Uterus (tissue), 2 donors: ENCODE measurements at regions not wholly inside any gene's neighbourhood (a gene's known extent, or its start where the extent isn't known, plus 50 kb on each side); places are given as distances from the start of the nearest gene placed in this dataset.

Source experiments
- CTCF ChIP-seq, 4 experiments: fragments of 200-600 bp in 2 of 4; fragments of 450-650 bp in 2 of 4; sonication (generic) in 2 of 4; IDR thresholded peaks; one replicate each; pipeline ENCODE4 v1.5.1; 2016 to 2019; ENCODE audit warnings: antibody characterized with exemption in 4 of 4, mild to moderate bottlenecking in 2 of 4, moderate library complexity in 1 of 4
- POLR2A ChIP-seq, 2 donors: fragments of 450-650 bp; IDR thresholded peaks; one replicate each; pipeline ENCODE4 v1.6.1; 2016; ENCODE audit warnings: antibody characterized with exemption in 2 of 2, mild to moderate bottlenecking in 1 of 2, moderate library complexity in 1 of 2

GRCh38 chr17:431494-431893 lies 78.9 kb upstream of the RPH3AL start:
- TF ChIP-seq POLR2A (IDR thresholded peaks at IDR 0.05) = no peak
- no peak for TF ChIP-seq CTCF (IDR thresholded peaks at IDR 0.05)
